SK-N-SH (cell line): ENCODE measurements at regions not wholly inside any gene's neighbourhood (a gene's known extent, or its start where the extent isn't known, plus 50 kb on each side); places are given as distances from the start of the nearest gene placed in this dataset.

Experiments used
- CTCF ChIA-PET: fragments of 300-600, 350-600 bp; formaldehyde crosslinking; extraction: SDS; loops from one replicate; lab custom pipeline; 2021; lab: Yijun Ruan, JAX
- POLR2A ChIA-PET: fragments of 350-600 bp; sonication (Branson Sonifier 250); formaldehyde crosslinking; extraction: SDS; loops from one replicate; lab custom pipeline; 2020; ENCODE audit warnings: antibody characterized with exemption, inconsistent platforms; lab: Yijun Ruan, JAX
- DNase-seq: peaks from one replicate; pipeline ENCODE4 v3.0.0; 2012
- H2AFZ ChIP-seq: fragments of 200-600 bp; sonication (generic); 2 replicates; pipeline ENCODE4 v1.8.1; 2016; ENCODE audit warnings: antibody characterized with exemption, mild to moderate bottlenecking, low read depth
- H3F3A ChIP-seq: fragments of 200-600 bp; sonication (generic); replicated peaks from 2 replicates; pipeline ENCODE3; 2016; ENCODE audit warnings: antibody characterized with exemption, mild to moderate bottlenecking; ENCODE audit not compliant: insufficient read depth
- H3K27ac ChIP-seq, 2 experiments: fragments of 200-500 bp in 1 of 2; fragments of 200-600 bp in 1 of 2; sonication (Bioruptor generic) in 1 of 2; sonication (generic), shearing (Covaris generic) in 1 of 2; 2 replicates each; pipeline versions ENCODE4 v1.5.1 to v1.6.1; 2014 to 2016; ENCODE audit warnings: low read depth in 2 of 2, inconsistent platforms in 1 of 2, low read length in 1 of 2, mild to moderate bottlenecking in 1 of 2, mixed read lengths in 1 of 2
- H3K27me3 ChIP-seq: fragments of 200-600 bp; sonication (generic), shearing (Covaris generic); 2 replicates; pipeline ENCODE4 v1.6.1; 2016; ENCODE audit warnings: mixed run types; ENCODE audit not compliant: insufficient read depth
- H3K36me3 ChIP-seq, 2 experiments: fragments of 200-500 bp in 1 of 2; fragments of 200-600 bp in 1 of 2; sonication (Bioruptor generic) in 1 of 2; sonication (generic) in 1 of 2; replicated peaks in 1 of 2; 2 replicates each; pipeline versions ENCODE3 to v1.5.1; 2014 to 2016; ENCODE audit warnings: low read length in 1 of 2, mild to moderate bottlenecking in 1 of 2; ENCODE audit not compliant: insufficient read depth in 2 of 2, control insufficient read depth in 1 of 2
- H3K4me1 ChIP-seq, 2 experiments: fragments of 200-500 bp in 1 of 2; fragments of 200-600 bp in 1 of 2; sonication (Bioruptor generic) in 1 of 2; sonication (generic), shearing (Covaris generic) in 1 of 2; 2 replicates each; pipeline versions ENCODE4 v1.5.1 to v1.6.1; 2014 to 2016; ENCODE audit warnings: low read depth in 1 of 2, low read length in 1 of 2, mixed run types in 1 of 2; ENCODE audit not compliant: insufficient read depth in 2 of 2, control insufficient read depth in 1 of 2
- H3K4me2 ChIP-seq: fragments of 200-600 bp; sonication (generic), shearing (Covaris generic); 2 replicates; pipeline ENCODE4 v1.6.1; 2017; ENCODE audit warnings: mixed run types
- H3K4me3 ChIP-seq, 2 experiments: fragments of 200-500 bp in 1 of 2; fragments of 200-600 bp in 1 of 2; sonication (Bioruptor generic) in 1 of 2; sonication (generic), shearing (Covaris generic) in 1 of 2; 2 replicates each; pipeline versions ENCODE4 v1.5.1 to v1.8.1; 2014 to 2016; ENCODE audit warnings: low read depth in 2 of 2, inconsistent platforms in 1 of 2, low read length in 1 of 2, mild to moderate bottlenecking in 1 of 2, mixed read lengths in 1 of 2, moderate library complexity in 1 of 2
- H3K79me2 ChIP-seq: fragments of 200-600 bp; sonication (generic); 2 replicates; pipeline ENCODE4 v1.8.1; 2017; ENCODE audit warnings: mild to moderate bottlenecking; ENCODE audit not compliant: insufficient read depth
- H3K9ac ChIP-seq: fragments of 200-600 bp; sonication (generic); 2 replicates; pipeline ENCODE4 v1.6.1; 2017; ENCODE audit warnings: mixed run types
- H3K9me2 ChIP-seq: fragments of 200-600 bp; sonication (generic); 2 replicates; pipeline ENCODE4 v1.6.1; 2017; ENCODE audit warnings: mixed run types
- H3K9me3 ChIP-seq: fragments of 200-600 bp; sonication (generic); 2 replicates; pipeline ENCODE4 v1.6.1; 2017; ENCODE audit warnings: mixed run types, mild to moderate bottlenecking, moderate library complexity
- H4K20me1 ChIP-seq: fragments of 200-600 bp; sonication (generic); 2 replicates; pipeline ENCODE4 v1.6.1; 2017; ENCODE audit warnings: mild to moderate bottlenecking, mixed run types; ENCODE audit not compliant: insufficient read depth
- EP300 ChIP-seq, 2 experiments: IDR thresholded peaks; 2 replicates each; pipeline versions ENCODE4 v1.4.0 to v1.6.1; 2012; ENCODE audit warnings: borderline replicate concordance in 1 of 2, low read depth in 1 of 2, low read length in 1 of 2
- FOXM1 ChIP-seq: IDR thresholded peaks from 2 replicates; pipeline ENCODE4 v1.4.0; 2012; ENCODE audit warnings: low read depth, mild to moderate bottlenecking
- MEF2A ChIP-seq: IDR thresholded peaks from 2 replicates; pipeline ENCODE4 v1.4.0; 2012; ENCODE audit warnings: low read depth, borderline replicate concordance
- MXI1 ChIP-seq: IDR thresholded peaks from 2 replicates; pipeline ENCODE4 v1.6.1; 2012; ENCODE audit warnings: mild to moderate bottlenecking, low read depth, low read length, improper control_type of control experiment
- NRF1 ChIP-seq: IDR thresholded peaks from 2 replicates; pipeline ENCODE4 v1.6.1; 2012; ENCODE audit warnings: low read depth, mild to moderate bottlenecking, low read length
- RAD21 ChIP-seq: IDR thresholded peaks from 2 replicates; pipeline ENCODE4 v1.6.1; 2012; ENCODE audit warnings: mild to moderate bottlenecking, low read length
- RFX5 ChIP-seq: IDR thresholded peaks from 2 replicates; pipeline ENCODE4 v1.6.1; 2012; ENCODE audit warnings: mild to moderate bottlenecking, improper control_type of control experiment, low read length
- SIN3A ChIP-seq: IDR thresholded peaks from 2 replicates; pipeline ENCODE4 v1.6.1; 2012; ENCODE audit warnings: low read depth, mild to moderate bottlenecking, low read length, moderate library complexity, borderline replicate concordance
- TAF1 ChIP-seq: IDR thresholded peaks from 2 replicates; pipeline ENCODE4 v1.6.1; 2012; ENCODE audit warnings: low read depth, mild to moderate bottlenecking, low read length, moderate library complexity, borderline replicate concordance
- TCF12 ChIP-seq: IDR thresholded peaks from 2 replicates; pipeline ENCODE4 v1.4.0; 2012
- TEAD4 ChIP-seq: IDR thresholded peaks from 2 replicates; pipeline ENCODE4 v1.4.0; 2012; ENCODE audit warnings: mild to moderate bottlenecking, borderline replicate concordance; ENCODE audit not compliant: insufficient read depth
- WGBS: methylation state at CpG from one replicate; pipeline ENCODE4 v1.1.6; 2017; ENCODE audit warnings: low lambda C conversion rate; 5-methylcytosine and 5-hydroxymethylcytosine counted together
- TF ChIP-seq, protein P1 (sequence below): fragments of 150-350 bp; IDR thresholded peaks from 2 replicates; pipeline ENCODE4 v1.6.1; 2016; ENCODE audit warnings: mild to moderate bottlenecking, low read depth, low read length
- TF ChIP-seq, protein P2 (sequence below): IDR thresholded peaks from 2 replicates; pipeline ENCODE4; 2012
- TF ChIP-seq, protein P3 (sequence below): IDR thresholded peaks from 2 replicates; pipeline ENCODE4 v1.4.0; 2012; ENCODE audit warnings: low read depth, borderline replicate concordance
- TF ChIP-seq, protein P4 (sequence below): IDR thresholded peaks from 2 replicates; pipeline ENCODE4 v1.6.1; 2012; ENCODE audit warnings: mild to moderate bottlenecking, low read depth, low read length, moderate library complexity

DNA sequence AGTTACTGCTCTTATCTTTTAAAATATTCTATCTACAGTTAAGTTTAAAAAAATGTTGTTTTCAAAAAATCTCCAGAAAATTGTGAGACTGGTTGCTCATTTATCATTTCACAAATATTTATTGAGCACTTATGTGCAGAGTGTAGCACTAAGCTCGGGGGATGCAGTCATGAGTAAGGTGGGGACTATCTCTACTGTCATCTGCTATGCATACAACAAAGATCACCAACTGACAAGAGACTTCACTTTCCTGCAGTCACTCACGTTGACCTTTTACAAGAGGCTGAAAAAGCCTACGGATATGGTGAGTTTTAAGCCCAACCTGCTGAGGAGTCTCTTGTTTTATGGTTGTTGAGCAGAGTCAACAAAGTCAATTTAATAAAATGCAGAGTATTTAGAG, 392.5 kb downstream of the KLF12 start:
- Histone ChIP-seq H3K4me3 (no peak overlapping the region), H4K20me1 (no peaks in the 10 kb centered on the region), H2AFZ (no peak overlapping the region), H3K27me3 (no peaks in the 10 kb centered on the region), H3K9ac (no peak overlapping the region), H3K9me3 (no peaks in the 10 kb centered on the region), H3K36me3 (peaks cover 0 to 2% of the 10 kb centered on the region in 2 experiments), H3K4me2 (no peak overlapping the region), H3K9me2 (no peaks in the 10 kb centered on the region), H3K4me1 (peaks cover 0 to 4% of the 10 kb centered on the region in 2 experiments; a peak in 1 of 4 replicates), H3K27ac (no peak overlapping the region), H3K79me2 (no peaks in the 10 kb centered on the region), H3F3A (no peaks in the 10 kb centered on the region)
- DNase-seq: no peak
- WGBS: 94% methylated on average over 3 of the region's 3 CpGs
- CTCF ChIA-PET: interaction anchor here (0.8 to 1.1 kb wide), 3 partner anchors 12 to 1478 kb away, joined by 3 to 4 read pairs (median 3); no protein-coding TSS in a partner anchor
- TF ChIP-seq, protein P1, sequence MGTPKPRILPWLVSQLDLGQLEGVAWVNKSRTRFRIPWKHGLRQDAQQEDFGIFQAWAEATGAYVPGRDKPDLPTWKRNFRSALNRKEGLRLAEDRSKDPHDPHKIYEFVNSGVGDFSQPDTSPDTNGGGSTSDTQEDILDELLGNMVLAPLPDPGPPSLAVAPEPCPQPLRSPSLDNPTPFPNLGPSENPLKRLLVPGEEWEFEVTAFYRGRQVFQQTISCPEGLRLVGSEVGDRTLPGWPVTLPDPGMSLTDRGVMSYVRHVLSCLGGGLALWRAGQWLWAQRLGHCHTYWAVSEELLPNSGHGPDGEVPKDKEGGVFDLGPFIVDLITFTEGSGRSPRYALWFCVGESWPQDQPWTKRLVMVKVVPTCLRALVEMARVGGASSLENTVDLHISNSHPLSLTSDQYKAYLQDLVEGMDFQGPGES: no peak
- TF ChIP-seq NRF1: no peak
- TF ChIP-seq TEAD4: no peak
- no peak for TF ChIP-seq RFX5
- TF ChIP-seq, protein P2, sequence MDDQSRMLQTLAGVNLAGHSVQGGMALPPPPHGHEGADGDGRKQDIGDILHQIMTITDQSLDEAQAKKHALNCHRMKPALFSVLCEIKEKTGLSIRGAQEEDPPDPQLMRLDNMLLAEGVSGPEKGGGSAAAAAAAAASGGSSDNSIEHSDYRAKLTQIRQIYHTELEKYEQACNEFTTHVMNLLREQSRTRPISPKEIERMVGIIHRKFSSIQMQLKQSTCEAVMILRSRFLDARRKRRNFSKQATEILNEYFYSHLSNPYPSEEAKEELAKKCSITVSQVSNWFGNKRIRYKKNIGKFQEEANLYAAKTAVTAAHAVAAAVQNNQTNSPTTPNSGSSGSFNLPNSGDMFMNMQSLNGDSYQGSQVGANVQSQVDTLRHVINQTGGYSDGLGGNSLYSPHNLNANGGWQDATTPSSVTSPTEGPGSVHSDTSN: no peak
- TF ChIP-seq TCF12: no peak
- TF ChIP-seq, protein P3, sequence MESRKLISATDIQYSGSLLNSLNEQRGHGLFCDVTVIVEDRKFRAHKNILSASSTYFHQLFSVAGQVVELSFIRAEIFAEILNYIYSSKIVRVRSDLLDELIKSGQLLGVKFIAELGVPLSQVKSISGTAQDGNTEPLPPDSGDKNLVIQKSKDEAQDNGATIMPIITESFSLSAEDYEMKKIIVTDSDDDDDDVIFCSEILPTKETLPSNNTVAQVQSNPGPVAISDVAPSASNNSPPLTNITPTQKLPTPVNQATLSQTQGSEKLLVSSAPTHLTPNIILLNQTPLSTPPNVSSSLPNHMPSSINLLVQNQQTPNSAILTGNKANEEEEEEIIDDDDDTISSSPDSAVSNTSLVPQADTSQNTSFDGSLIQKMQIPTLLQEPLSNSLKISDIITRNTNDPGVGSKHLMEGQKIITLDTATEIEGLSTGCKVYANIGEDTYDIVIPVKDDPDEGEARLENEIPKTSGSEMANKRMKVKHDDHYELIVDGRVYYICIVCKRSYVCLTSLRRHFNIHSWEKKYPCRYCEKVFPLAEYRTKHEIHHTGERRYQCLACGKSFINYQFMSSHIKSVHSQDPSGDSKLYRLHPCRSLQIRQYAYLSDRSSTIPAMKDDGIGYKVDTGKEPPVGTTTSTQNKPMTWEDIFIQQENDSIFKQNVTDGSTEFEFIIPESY: no peak
- TF ChIP-seq, protein P4, sequence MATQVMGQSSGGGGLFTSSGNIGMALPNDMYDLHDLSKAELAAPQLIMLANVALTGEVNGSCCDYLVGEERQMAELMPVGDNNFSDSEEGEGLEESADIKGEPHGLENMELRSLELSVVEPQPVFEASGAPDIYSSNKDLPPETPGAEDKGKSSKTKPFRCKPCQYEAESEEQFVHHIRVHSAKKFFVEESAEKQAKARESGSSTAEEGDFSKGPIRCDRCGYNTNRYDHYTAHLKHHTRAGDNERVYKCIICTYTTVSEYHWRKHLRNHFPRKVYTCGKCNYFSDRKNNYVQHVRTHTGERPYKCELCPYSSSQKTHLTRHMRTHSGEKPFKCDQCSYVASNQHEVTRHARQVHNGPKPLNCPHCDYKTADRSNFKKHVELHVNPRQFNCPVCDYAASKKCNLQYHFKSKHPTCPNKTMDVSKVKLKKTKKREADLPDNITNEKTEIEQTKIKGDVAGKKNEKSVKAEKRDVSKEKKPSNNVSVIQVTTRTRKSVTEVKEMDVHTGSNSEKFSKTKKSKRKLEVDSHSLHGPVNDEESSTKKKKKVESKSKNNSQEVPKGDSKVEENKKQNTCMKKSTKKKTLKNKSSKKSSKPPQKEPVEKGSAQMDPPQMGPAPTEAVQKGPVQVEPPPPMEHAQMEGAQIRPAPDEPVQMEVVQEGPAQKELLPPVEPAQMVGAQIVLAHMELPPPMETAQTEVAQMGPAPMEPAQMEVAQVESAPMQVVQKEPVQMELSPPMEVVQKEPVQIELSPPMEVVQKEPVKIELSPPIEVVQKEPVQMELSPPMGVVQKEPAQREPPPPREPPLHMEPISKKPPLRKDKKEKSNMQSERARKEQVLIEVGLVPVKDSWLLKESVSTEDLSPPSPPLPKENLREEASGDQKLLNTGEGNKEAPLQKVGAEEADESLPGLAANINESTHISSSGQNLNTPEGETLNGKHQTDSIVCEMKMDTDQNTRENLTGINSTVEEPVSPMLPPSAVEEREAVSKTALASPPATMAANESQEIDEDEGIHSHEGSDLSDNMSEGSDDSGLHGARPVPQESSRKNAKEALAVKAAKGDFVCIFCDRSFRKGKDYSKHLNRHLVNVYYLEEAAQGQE: no peak
- no peak for TF ChIP-seq SIN3A
- TF ChIP-seq MXI1: no peak
- TF ChIP-seq MEF2A: no peak
- no peak for TF ChIP-seq TAF1
- no peak for TF ChIP-seq EP300 (IDR thresholded peaks at IDR 0.05; ENCODE audit: borderline replicate concordance in 1 of 2, low read depth in 1 of 2, low read length in 1 of 2)
- no peak for TF ChIP-seq RAD21
- TF ChIP-seq FOXM1: no peak
- POLR2A ChIA-PET: no interaction called here
